ENCODE measurements at regions not wholly inside any gene's neighbourhood (a gene's known extent, or its start where the extent isn't known, plus 50 kb on each side); places are given as distances from the start of the nearest gene placed in this dataset.
"Not testable (repeated sequence)": the region's sequence is repeated elsewhere in the genome, so short reads cannot be mapped to it uniquely, and the experiment has no call there.

DNA sequence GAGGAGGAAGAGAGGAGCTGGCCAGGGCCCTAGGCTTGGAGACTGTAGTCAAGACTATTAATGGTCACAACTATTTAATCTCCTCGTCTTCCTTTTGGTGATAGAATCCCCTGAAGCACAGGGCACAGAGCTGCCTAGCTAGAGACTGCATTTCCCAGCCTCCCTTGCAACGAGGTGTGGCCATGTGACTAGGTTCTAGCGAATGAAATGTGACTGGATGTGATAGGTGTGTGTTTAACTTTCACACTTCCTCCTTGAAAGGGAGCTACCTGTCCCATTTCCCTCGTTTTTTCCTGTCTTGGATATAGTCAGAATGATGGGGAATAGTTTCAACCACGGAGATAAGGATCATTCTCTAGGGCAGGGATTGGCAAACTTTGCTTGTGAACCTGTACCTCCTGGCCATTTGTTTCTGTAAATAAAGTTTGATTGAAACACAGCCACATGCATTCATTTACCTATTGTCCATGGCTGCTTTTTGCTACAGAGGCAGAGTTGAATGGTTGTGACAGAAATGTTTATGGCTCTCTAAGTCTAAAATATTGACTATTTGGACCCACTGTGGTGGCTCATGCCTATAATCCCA, 313.5 kb downstream of the MIAT start:
- no peak for DNase-seq (ENCODE audit: low read depth in 2 of 2)

DNA sequence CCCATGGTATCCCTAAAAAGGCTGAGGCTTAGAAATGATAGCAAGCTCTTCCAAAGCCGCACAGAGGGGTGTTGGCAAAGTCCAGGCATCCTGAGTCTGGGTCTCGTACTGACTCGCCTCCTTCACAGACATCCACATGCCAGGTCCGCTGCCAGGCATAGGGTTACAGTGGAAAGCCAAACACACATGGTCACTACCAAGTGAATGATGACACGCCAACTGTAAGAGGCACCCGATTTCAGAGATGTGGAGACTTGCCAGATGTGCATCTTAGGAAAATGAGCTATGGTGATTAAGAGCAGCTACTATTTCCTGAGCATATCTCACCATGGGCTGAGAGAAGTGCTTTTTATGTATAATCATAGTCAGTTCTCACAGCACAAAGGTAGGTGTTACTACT, 314.9 kb downstream of the MIAT start:
- DNase-seq (ENCODE audit: low read depth in 2 of 2), result no peak

DNA sequence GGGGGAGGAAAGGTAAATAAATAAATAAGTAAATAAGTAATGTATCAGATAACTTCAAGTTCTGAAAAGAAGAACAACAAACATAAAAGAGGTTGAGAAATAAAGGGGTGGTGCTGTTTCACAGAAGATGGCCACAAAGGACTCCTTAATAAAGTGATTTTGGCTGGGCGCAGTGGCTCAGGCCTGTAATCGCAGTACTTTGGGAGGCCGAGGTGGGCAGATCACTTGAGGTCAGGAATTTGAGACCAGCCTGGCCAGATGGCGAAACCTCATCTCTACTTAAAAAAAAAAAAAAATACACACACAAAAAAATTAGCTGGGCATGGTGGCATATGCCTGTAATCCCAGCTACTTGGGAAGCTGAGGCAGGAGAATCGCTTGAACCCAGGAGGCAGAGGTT, 315.5 kb downstream of the MIAT start:
- not testable (repeated sequence) for DNase-seq (ENCODE audit: low read depth in 2 of 2)

DNA sequence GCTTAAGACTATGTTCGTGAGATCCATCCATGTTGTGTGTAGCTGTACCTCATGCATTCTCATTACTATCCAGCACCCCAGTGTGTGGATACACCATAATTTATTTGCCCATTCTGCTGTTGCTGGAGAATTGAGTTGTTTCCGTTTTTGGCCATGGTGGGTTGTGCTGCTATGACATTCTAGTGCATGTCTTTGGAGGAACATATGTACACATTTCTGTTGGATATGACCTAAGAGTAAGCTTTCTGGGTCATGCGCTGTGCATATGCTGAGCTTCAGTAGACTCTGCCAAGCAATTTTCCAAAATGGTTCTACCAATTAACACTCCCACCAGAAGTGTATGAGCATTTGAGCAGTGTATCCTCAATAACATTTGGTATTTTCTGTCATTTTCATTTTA, 316.6 kb downstream of the MIAT start:
- DNase-seq (ENCODE audit: low read depth in 2 of 2), result no peak

DNA sequence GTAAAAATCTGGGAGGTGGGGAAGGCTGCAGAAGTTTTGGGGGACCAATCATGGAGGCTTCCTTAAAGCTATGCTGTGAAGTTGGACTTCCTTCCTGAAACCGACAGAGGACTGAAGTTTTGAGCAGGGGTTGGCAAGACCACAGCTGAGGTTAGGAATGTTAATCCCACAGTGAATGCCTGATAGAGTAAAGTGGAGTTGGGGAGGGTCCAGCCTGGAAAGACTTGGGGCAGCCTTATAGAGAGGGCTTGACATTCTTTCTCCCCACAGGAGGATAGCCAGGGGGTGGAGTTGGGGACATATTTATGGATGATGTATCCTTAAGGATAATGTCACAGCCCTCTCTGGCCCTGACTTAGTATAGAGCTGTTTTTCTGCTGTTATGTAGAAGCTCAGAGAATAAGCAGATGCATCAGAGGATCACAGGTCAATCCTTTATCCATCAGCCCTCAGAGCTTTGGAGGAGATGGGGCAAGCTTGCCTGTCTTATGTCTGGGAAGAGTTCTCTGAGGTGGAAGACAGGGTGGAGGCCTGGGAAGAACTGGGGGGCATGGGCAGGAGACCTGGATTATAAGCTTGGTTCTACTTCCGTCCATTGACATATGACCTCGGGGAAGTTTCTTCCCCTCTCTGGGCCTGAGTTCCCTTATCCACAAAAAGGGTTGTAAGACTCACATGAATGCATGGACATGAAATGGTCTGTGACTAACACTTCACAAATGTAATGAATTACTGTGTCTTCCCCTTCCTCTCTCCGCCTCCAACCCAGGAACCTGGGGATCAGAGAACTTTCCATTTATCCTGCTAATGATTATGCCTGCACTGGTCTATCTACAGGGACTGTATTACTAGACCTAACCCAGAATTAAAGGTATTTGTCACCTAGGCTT, 317.8 kb downstream of the MIAT start:
- no peak for DNase-seq (ENCODE audit: low read depth in 2 of 2)

DNA sequence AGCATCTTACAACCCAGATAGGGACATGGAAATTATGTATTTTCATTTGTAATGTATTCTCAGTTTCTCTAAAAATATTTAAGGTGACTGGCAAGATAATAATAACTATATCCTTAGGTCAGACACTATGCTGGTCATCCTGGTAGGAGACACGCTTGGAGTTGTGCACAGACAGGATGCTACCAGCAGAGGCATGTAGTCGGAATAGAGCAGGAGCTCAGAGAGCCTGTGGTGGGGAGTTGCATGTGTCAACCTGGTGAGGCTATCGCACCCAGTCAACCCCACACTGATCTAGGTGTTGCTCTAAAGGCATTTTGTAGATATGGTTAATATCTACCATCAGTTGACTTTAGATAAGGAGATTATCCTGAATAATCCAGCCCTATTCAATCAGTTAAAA, 318.5 kb downstream of the MIAT start:
- no peak for DNase-seq (ENCODE audit: low read depth in 2 of 2)

DNA sequence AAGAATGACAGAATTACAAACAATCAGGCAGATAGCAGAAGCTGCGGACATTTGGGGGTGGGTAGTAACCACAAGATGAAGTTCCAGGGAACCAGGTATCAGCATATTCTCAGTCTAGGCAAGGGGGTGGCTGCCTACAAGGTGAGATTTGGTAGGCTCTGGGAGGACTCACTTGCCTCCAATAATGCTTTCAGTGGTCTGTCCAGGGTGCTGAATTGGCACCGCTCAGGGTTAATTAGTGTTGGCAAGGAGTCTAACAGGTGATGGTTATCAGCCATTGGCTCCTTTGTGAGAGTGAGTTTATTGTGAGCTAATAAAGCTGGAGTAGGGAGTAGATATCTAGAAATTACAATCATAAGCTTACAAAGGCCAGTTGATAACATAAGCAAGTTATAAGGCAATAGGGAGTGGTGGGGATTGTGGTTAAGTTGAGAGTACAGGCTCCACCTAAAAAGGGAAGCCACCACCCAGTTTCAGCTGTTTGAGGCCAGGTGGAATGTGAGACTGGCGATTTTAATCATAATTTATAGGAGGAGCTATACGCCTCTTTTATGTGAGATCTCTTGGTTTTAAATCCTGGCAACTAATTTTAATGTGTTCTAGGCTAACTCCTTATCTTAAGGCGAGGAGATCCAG, 320.5 kb downstream of the MIAT start:
- DNase-seq (ENCODE audit: low read depth in 2 of 2), result no peak

DNA sequence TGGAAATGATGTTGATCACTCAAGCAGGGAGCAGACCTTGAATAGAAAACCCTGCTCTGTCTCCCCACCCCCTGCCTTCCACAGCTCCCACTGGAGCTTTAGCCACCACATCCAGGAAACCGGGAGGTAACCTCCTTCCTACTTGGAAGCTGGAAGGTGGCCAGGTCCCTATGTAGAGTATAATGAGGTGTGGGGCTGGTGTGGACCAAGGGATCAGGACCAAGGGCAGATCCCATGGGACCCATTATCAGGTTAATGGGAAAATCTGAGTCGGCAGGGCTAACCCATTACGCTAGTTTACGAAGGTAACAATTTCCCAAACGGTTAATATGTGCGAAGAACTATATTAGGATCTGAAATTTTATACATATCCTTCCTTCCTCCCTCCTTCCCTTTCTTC, 321.9 kb downstream of the MIAT start:
- DNase-seq (ENCODE audit: low read depth in 2 of 2), result no peak

DNA sequence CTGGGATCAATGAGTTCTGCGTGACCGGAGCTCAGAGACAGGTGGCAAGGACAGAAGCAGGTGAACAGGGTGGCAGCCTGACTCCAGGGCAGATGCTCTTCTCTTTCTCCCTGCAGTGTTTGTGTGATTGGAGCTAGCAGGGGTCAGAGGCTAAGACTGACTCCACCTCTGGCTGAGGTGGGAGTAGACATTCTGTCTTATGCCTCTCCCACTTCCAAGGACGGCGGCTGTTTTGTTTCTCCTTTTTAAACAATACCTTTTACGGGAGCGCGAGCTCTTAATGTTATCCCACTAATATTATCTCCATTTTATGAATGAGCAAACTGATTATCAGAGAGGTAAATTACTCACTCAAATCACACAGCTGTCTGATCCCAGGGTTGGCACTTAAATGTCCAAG, 323.7 kb downstream of the MIAT start:
- DNase-seq (ENCODE audit: low read depth in 2 of 2), result no peak

DNA sequence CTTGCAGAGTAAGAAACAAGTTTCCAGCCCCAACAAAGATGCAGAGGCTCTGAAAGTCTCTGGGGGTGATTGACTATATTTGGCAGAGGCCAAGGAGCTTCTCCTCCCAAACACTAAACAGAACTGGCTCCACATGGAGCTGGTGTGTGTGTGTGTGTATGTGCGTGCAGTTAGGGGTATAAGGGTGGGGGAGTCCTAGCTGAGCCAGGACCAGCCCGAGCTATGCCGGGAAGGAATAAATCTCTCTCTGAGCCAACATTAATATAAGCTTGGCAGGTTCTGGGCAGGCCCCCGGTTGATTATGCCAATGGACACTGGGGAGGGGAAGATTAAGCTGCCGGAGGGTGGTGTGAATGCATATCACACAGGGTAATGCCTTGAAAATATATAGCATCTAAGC, 324.2 kb downstream of the MIAT start:
- DNase-seq (ENCODE audit: low read depth in 2 of 2), result no peak

DNA sequence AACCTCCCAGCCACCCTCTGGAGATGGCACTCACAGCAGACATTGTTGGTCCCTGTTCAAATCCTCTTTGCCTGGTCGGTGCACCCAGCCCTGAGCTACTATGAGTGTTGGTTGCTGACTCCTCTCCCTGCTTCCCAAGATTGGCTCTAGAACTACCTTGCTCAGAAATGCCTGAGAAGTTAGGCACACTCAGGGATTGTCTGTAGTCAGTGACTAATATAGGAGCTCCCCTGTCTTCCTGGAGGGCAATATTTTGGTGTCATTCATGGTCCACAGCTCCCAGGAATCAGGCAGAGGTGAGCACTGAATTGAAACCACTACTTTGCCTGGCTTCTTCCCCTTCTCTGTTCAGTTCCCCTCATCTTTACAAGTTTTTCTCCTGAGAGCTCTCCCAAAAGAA, 325.9 kb downstream of the MIAT start:
- DNase-seq (ENCODE audit: low read depth in 2 of 2), result no peak

DNA sequence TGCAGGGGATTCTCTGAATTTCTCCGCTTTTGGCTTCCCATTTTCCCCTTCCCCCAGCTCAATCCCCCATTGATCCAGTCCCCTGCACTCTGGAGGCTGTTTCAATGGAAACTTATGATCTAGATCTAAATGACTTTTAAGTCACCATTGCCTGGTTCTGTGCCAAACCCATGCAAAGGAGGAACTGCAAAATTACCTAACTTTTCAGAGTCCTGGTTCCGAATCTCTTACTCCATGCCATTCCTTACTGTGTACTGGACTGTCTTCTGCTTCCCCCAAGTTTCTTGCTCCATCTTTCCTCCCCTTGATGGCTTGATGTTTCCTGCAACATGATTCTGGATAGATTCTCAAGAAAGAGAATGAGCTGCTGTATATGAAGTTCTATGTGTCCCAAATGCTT, 327.8 kb downstream of the MIAT start:
- DNase-seq (ENCODE audit: low read depth in 2 of 2), result no peak

DNA sequence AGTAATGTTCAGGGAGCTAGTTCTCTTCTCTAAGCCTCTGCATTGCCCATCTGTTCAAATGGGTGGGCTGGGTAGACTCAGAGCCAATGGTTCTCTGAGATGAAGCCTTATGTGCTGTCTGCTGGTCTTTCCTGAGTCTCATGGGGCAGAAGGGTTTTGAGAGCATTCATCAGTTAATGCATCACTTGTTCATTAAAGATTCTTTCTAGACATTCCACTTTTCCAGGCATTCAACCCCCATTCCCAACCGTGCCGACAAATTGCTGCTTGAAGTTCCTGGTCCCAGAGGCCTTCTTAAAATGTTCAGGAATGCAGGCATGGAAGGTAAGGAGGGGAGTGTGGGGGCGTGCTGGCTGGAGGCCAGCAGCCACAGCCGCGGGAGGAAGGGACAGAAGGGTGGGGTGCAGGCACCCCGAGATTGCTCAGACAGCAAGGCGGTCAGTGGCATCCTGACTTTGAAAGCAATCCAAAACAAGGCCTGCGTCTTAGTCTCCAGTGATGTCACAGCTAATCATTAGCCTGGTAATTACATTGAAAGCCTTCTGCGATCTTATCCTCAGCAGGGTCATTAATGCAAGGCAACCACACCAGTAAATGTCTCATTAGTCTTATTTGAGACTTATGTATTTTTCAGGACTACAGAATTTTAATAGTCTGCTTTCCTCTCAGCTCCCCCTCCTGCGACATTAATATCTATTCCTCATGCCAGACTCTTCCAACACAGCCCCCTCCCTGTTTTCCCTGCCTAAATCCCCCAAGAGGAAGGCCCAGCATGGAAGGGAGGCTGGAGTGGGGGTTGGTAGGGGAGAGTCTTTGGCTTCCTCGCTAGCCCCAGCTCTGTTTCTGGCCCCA, 328.8 kb downstream of the MIAT start:
- no peak for DNase-seq (ENCODE audit: low read depth in 2 of 2)

DNA sequence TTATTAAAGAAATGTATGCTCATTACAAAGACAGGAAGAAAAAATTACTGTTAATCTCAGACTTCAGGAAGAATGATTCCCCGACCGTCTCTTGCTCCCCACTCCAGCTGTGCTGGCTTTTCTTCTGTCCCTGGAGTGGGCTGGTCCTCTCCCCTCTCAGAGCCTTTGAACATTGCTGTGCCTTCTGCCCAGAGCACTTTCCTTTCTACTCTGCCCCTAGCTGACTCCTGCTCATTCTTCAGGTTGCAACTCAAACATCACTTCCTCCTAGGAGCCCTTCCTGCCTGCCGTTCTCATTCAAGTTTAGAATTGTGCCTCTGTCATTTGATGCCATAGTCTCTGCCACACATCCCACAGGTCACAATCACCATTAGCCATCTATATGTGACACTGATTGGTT, 329.5 kb downstream of the MIAT start:
- DNase-seq (ENCODE audit: low read depth in 2 of 2), result no peak

DNA sequence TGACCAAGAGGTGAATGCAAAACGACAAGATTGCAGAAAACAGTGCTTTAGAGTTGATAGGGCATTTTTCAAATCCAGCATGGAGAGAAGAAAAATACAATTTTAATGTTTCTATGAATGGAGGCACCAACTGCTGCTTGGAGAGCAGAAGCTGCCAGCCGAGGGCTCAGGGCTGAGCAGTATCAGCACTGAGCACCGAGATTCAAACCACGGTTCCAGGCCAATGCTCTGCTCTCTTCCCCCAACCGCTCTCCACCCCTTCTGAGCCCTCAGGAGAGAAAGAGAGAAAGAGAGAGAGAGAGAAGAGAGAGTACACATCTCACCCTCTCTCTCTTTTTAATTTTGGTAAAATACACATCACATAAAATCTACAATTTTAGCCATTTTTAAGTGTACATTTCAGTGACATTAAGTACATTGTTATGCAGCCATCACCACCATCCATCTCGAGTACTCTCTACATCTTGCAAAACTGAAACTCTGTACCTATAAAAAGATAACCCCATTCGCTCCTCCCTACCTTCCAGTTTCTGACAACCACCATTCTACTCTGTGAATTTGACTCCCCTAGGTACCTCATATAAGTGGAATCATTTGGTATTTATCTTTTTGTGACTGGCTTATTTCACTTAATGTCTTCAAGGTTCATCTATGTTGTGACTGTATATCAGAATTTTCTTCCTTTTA, 333.3 kb downstream of the MIAT start:
- no peak for DNase-seq (ENCODE audit: low read depth in 2 of 2)

DNA sequence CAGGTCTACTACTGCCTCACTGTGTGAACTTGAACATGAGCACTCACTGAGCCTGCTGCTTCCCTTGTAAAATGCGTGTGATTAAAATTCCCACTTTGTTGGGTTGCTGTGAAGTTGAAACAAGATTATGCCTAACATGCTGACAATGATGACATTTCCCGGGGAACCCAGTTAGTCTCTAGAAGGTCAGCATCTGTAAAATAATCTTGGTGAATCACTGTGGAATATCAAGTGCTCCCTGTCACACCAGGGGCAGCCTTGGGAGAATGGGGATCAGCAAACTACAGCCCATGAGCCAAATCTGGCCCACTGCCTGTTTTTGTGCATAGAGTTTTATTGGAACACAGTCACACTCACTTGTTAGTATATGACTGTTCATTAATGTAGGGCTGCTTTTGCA, 335.2 kb downstream of the MIAT start:
- no peak for DNase-seq (ENCODE audit: low read depth in 2 of 2)

DNA sequence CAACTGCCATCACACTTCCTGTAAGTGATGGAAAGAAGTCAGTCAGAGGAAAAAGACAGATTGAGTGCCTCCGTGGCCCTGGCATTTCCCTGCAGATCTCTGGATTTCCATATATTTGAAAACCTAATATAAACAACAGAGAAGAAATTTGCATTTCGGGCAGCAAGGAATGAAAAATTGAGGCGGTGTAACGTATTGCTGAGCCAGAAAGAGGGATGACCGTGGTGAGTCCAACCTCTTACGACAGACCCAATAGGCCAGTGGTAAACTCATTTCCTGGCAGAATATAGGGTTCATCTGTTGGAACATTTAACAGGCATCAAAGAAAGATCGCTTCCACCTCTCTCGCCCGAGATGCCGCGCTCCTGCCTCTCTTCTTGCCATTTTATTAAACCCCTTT, 336.5 kb downstream of the MIAT start:
- no peak for DNase-seq (ENCODE audit: low read depth in 2 of 2)

DNA sequence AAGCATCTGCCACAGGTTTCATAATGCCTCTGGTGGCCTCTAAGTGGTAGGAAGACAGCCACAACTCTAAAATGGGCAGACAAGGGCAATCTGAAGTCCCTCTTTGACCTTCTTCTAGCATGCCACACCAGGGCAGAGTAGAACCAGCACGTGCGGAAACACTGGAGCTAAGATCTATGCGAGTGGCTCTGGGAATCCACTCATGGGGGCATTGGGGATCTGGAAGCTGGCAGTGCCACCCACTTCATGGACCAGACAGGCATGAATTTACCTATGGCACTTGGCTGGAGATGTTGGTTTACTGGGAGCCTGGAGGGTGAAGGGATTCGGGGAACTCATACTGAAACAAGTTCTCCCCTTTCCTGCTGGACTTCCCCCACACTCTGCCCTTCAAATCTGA, 337.4 kb downstream of the MIAT start:
- DNase-seq (ENCODE audit: low read depth in 2 of 2), result no peak

DNA sequence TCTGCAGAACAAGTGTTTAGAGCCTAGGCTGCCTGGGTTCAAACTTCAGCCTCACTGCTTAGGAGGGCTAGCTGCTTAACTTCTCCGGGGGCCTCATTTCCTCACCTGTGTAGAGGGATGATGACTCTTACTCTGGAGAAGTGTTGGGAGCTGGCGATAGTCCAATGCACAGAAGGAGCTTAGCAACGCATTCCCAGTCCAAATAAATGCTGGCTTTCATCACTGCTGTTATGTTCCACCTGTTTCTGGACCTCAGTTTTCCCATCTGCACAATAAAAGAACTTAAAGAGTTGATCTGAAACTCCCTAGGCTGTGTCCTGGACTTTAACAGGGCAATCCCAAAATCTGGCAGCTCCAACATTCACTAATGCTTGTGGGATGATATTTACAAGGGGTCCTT, 337.8 kb downstream of the MIAT start:
- DNase-seq (ENCODE audit: low read depth in 2 of 2), result no peak

DNA sequence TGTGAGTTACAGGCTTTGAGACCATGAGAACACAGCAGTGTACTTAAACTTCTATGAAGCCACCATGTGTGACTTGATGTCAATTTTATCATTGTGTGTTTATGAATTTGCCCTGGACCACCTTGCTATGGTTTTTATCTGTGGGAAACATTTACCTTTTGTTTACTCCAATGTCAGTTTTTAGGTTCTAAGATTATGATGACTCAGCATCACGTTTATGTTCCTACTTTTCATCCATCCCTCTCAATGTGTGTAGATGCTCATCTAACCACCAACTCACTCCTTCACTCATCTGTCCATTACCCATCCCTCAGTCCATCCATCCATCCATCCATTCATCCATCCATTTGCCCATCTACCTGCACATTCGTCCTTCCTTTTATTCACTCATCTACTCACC, 338.8 kb downstream of the MIAT start:
- no peak for DNase-seq (ENCODE audit: low read depth in 2 of 2)

DNA sequence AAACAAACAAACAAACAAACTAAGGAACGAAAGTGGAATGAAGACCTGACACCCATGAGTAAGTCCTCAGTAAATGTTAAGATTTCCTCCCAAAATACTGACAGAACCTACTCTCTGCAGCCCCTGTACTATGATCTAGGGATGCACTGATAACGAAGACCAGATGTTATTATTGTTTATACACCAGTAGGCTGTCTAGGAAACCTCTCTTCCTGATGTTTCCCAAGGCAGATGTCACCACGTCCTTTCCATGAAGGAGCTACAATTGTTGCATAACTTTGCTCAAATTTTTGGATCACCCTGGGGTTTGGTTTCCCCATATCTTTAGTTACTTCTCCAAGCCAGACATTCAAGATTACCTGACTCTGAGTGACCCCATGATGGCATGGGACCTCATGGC, 340.7 kb downstream of the MIAT start:
- no peak for DNase-seq (ENCODE audit: low read depth in 2 of 2)

DNA sequence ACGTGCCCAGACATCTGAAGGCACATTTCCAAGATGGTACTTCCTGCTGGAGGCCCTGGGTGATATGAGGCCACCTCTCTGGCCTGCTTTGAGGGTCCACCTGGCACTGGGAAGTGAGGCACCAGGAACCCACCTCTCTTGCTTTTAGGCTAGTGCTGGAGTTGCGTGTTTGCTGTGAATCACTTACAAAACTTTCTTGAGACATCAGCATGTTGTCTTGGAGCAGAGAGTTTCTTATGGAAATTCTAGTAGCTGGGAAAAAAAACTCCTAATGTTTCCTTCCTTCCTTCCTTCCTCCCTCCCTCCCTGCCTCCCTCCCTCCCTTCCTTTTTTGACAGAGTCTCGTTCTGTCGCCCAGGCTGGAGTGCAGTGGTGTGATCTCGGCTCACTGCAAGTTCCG, 341.3 kb downstream of the MIAT start:
- no peak for DNase-seq (ENCODE audit: low read depth in 2 of 2)
